SK-N-SH (cell line): ENCODE measurements at regions not wholly inside any gene's neighbourhood (a gene's known extent, or its start where the extent isn't known, plus 50 kb on each side); places are given as distances from the start of the nearest gene placed in this dataset.

Source experiments
- EZH2phosphoT487 ChIP-seq: fragments of 200-600 bp; sonication (generic); IDR thresholded peaks from 2 replicates; pipeline ENCODE4 v1.6.1; 2017; ENCODE audit warnings: low read depth, mixed run types, mild to moderate bottlenecking, antibody characterized with exemption, moderate library complexity, borderline replicate concordance
- MXI1 ChIP-seq: IDR thresholded peaks from 2 replicates; pipeline ENCODE4 v1.6.1; 2012; ENCODE audit warnings: mild to moderate bottlenecking, low read depth, low read length, improper control_type of control experiment
- TF ChIP-seq, protein P1 (sequence below): fragments of 200-600 bp; sonication (generic); IDR thresholded peaks from 2 replicates; pipeline ENCODE4 v1.6.1; 2017; ENCODE audit warnings: antibody characterized with exemption, mild to moderate bottlenecking, moderate library complexity

DNA sequence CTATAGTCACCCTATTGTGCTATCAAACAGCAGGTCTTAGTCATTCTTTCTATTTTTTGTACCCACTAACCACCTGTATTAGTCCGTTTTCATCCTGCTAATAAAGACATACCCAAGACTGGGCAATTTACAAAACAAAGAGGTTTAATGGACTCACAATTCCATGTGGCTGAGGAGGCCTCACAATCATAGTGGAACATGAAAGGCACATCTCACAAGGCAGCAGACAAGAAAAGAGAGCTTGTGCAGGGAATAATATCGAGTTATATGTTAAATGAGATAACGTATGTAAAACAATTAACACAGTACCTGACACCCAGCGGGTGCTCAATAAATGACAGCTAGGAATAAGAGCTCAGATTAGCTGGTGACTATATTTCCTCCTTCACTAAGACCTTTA, 88.1 kb upstream of the WDR44 start:
- TF ChIP-seq, protein P1, sequence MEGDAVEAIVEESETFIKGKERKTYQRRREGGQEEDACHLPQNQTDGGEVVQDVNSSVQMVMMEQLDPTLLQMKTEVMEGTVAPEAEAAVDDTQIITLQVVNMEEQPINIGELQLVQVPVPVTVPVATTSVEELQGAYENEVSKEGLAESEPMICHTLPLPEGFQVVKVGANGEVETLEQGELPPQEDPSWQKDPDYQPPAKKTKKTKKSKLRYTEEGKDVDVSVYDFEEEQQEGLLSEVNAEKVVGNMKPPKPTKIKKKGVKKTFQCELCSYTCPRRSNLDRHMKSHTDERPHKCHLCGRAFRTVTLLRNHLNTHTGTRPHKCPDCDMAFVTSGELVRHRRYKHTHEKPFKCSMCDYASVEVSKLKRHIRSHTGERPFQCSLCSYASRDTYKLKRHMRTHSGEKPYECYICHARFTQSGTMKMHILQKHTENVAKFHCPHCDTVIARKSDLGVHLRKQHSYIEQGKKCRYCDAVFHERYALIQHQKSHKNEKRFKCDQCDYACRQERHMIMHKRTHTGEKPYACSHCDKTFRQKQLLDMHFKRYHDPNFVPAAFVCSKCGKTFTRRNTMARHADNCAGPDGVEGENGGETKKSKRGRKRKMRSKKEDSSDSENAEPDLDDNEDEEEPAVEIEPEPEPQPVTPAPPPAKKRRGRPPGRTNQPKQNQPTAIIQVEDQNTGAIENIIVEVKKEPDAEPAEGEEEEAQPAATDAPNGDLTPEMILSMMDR, result no peak
- TF ChIP-seq MXI1, result no peak
- no peak for TF ChIP-seq EZH2phosphoT487
